Thymus (tissue), 11 donors: ENCODE measurements at regions not wholly inside any gene's neighbourhood (a gene's known extent, or its start where the extent isn't known, plus 50 kb on each side); places are given as distances from the start of the nearest gene placed in this dataset.
"Not testable (repeated sequence)": the region's sequence is repeated elsewhere in the genome, so short reads cannot be mapped to it uniquely, and the experiment has no call there.

Experiments
- DNase-seq, 9 donors: peaks; one replicate each; pipeline ENCODE4 v3.0.0-alpha.2; 2013; ENCODE audit warnings: low spot score in 9 of 9, low read depth in 6 of 9, missing footprints in 1 of 9
- H3K27ac ChIP-seq, 2 donors: one replicate each; pipeline ENCODE4 v1.5.1; 2013; ENCODE audit warnings: control low read depth in 1 of 2, low read depth in 1 of 2, low read length in 1 of 2, mild to moderate bottlenecking in 1 of 2, moderate library complexity in 1 of 2
- H3K27me3 ChIP-seq, 2 donors: one replicate each; pipeline ENCODE4 v1.5.1; 2013; ENCODE audit warnings: low read length in 1 of 2; ENCODE audit not compliant: control insufficient read depth in 2 of 2, insufficient read depth in 1 of 2
- H3K36me3 ChIP-seq, 2 donors: one replicate each; pipeline ENCODE4 v1.5.1; 2013; ENCODE audit warnings: low read length in 1 of 2, mild to moderate bottlenecking in 1 of 2, moderate library complexity in 1 of 2; ENCODE audit not compliant: control insufficient read depth in 2 of 2, insufficient read depth in 2 of 2
- H3K4me1 ChIP-seq, 2 donors: one replicate each; pipeline ENCODE4 v1.5.1; 2013; ENCODE audit warnings: low read length in 2 of 2; ENCODE audit not compliant: control insufficient read depth in 2 of 2, insufficient read depth in 2 of 2
- H3K4me3 ChIP-seq, 2 donors: one replicate each; pipeline ENCODE4 v1.5.1; 2013; ENCODE audit warnings: low read length in 2 of 2, control low read depth in 1 of 2, mild to moderate bottlenecking in 1 of 2
- H3K9me3 ChIP-seq, 2 donors: one replicate each; pipeline ENCODE4 v1.5.1; 2013; ENCODE audit warnings: low read length in 1 of 2, mild to moderate bottlenecking in 1 of 2; ENCODE audit not compliant: control insufficient read depth in 2 of 2, insufficient read depth in 1 of 2
- WGBS: extraction: QIAGEN DNeasy Blood & Tissue Kit; methylation state at CpG from one replicate; pipeline ENCODE4 v1.1.7; 2013; 5-methylcytosine and 5-hydroxymethylcytosine counted together
- donor health status: healthy.

DNA sequence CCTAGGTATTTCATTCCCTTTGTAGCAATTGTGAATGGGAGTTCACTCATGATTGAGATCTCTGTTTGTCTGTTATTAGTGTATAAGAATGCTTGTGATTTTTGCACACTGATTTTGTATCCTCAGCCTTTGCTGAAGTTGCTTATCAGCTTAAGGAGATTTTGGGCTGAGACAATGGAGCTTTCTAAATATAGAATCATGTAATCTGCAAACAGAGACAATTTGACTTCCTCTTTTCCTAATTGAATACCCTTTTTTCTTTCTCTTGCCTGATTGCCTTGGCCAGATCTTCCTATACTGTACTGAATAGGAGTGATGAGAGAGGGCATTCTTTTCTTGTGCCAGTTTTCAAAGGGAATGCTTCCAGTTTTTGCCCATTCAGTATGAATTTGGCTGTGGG, 398.1 kb downstream of the SRGAP2C start:
- H3K36me3 ChIP-seq, H3K27me3 ChIP-seq, H3K27ac ChIP-seq, DNase-seq, H3K4me3 ChIP-seq, H3K9me3 ChIP-seq, H3K4me1 ChIP-seq: not testable (repeated sequence)

DNA sequence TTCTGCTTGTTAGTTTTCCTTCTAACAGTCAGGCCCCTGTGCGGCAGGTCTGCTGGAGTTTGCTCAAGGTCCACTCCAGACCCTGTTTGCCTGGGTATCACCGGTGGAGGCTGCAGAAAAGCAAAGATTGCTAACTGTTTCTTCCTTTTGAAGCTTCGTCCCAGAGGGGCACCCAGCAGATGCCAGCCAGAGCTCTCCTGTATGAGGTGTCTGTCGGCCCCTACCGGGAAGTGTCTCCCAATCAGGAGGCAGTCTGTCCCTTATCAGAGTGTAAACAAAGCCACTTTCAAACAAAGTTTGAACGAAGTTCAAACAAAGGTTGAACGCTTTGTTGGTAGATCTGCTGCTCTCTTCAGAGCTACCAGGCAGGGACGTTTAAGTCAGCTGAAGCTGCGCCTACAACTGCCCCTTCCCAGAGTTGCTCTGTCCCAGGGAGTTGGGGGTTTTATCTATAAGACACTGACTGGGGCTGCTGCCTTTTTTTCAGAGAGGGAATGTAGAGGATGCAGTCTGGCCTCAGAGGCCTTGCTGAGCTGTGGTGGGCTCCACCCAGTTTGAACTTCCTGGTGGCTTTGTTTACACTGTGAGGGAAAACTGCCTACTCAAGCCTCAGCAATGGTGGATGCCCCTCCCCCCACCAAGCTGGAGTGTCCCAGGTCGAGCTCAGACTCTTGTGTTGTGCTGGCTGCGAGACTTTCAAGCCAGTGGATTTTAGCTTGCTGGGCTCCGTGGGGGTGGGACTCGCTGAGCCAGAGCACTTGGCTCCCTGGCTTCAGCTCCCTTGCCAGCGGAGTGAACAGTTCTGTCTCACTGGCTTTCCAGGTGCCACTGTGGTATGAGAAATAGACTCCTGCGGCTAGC, 401.8 kb downstream of the SRGAP2C start:
- no peak overlapping the region for H3K27ac ChIP-seq
- H3K4me1 ChIP-seq, result peaks cover 0 to 6% of the 10 kb centered on the region in 2 donors
- no peaks in the 10 kb centered on the region for H3K9me3 ChIP-seq
- no peaks in the 10 kb centered on the region for H3K27me3 ChIP-seq
- WGBS, result 89% methylated on average over 15 of the region's 15 CpGs
- no peaks in the 10 kb centered on the region for H3K36me3 ChIP-seq
- DNase-seq, result peak in 1 of 9 donors; percentile 16
- H3K4me3 ChIP-seq, result no peak overlapping the region

DNA sequence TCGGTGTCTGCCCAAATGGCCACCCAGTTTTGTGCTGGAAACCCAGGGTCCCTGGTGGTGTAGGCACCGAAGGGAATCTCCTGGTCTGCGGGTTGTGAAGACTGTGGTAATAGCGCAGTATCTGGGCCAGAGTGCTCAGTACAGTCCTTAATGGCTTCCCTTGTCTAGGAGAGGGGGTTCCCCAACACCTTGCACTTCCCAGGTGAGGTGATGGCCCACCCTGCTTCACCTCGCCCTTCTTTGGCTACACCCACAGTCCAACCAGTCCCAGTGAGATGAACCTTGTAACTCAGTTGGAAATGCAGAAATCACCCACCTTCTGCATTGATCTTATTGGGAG, 402.4 kb downstream of the SRGAP2C start:
- Histone ChIP-seq H3K36me3 (no peaks in the 10 kb centered on the region), H3K27ac (no peak overlapping the region), H3K4me1 (peaks cover 0 to 6% of the 10 kb centered on the region in 2 donors), H3K9me3 (no peaks in the 10 kb centered on the region), H3K4me3 (no peak overlapping the region), H3K27me3 (no peaks in the 10 kb centered on the region)
- 95% methylated on average over 5 of the region's 5 CpGs for WGBS
- no peak for DNase-seq

DNA sequence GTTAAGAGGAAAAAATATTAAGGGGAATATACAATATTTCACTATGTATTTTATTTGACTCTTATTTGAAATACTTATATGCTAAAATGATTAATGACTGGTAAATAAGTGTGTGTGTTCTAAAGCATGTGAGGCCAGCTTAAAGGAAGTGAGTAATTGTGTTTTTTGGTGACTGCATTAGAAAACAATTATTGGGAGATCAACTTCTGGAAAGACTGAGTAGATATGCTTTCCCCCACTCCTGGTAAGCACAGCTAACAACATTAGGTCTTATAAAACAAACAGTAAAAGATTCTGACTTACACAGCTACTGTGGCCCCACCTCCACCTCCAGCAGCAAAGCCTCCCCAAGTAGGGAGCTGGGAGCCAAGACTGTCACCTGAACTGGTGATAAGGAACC, 403.0 kb downstream of the SRGAP2C start:
- DNase-seq, result no peak
- H3K27ac ChIP-seq, result no peak overlapping the region
- H3K36me3 ChIP-seq, result no peaks in the 10 kb centered on the region
- H3K4me3 ChIP-seq, result no peak overlapping the region
- no peaks in the 10 kb centered on the region for H3K9me3 ChIP-seq
- no peaks in the 10 kb centered on the region for H3K27me3 ChIP-seq
- H3K4me1 ChIP-seq, result peaks cover 0 to 6% of the 10 kb centered on the region in 2 donors

DNA sequence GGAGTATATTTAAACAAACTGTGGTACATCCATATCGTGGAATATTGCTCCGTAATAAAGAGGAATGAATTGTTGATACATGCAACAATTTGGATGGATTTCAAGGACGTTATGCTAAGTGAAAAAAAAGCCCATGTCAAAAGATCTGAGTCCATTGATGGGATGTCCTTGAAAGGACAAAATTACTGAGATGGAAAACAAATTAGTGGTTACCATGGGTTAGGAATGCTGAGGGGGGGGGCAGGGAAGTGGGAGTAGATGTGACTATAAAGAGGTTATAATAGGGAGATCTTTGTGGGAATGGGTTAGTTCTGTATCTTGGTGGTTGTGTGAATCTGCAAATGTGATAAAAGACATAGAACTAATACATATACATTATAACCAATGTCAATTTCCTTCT, 409.3 kb downstream of the SRGAP2C start:
- no peaks in the 10 kb centered on the region for H3K36me3 ChIP-seq
- H3K9me3 ChIP-seq, result no peaks in the 10 kb centered on the region
- no peak overlapping the region for H3K4me3 ChIP-seq
- no peaks in the 10 kb centered on the region for H3K27me3 ChIP-seq
- no peak overlapping the region for H3K27ac ChIP-seq
- H3K4me1 ChIP-seq, result no peaks in the 10 kb centered on the region
- no peak for DNase-seq
- WGBS, result 97% methylated on average over 3 of the region's 3 CpGs

DNA sequence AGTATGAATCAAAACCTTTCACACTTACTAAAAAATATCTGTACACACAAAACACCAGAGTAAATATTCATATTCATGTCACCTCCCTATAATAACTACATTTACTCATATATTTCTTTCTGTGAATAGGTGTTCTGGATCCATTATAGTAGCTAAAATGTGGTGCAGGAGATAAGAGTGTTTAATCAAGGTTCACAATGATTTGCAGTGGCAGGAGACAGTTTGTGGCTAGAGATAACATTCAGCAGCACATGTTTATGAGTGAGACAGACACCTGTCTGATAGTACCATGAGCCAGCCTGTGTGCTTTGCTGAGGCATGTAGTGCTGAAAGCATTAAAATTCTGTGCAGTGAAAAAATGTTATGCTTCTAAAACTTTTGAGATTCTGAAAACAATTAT, 410.3 kb downstream of the SRGAP2C start:
- peak in 1 of 9 donors; percentile 38 for DNase-seq
- Histone ChIP-seq H3K4me1 (no peaks in the 10 kb centered on the region), H3K9me3 (no peaks in the 10 kb centered on the region)

DNA sequence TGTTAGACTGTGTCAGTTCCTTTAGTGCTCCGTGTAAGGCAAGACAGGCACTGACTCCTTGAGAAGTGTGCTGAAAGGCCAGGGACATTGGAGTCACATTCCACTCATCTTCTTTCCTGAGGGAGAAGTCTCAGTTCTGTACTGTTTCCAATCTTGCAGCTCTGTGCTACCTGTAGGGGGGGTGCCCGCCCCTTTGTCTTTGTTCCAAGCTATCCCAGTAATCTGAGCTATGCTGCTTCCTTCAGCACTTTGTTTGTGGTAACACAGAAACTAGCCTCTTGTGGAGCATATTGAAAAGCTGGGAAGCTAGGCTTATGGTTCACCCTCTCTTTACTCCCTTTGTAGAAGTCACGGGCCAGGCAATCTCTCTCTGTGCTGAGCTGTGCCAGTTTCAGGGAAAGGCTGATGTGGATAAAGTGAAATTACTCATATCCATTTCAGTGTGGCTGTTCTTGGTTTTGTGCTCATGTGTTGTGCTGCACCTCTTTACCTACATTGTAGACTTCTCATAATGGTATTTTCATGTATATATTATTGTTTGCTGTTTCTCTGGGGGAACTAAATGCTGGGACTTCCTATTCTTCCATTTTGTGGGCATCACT, 420.2 kb downstream of the SRGAP2C start:
- not testable (repeated sequence) for H3K27ac ChIP-seq, H3K27me3 ChIP-seq, H3K4me1 ChIP-seq, H3K36me3 ChIP-seq, H3K9me3 ChIP-seq, DNase-seq, H3K4me3 ChIP-seq
- 84% methylated on average over 2 of the region's 3 CpGs for WGBS

More for the DNA sequence above, 410.3 kb downstream of the SRGAP2C start:
- no peak overlapping the region for H3K4me3 ChIP-seq
- no peak overlapping the region for H3K27ac ChIP-seq
- no peaks in the 10 kb centered on the region for H3K27me3 ChIP-seq
- H3K36me3 ChIP-seq, result no peaks in the 10 kb centered on the region

DNA sequence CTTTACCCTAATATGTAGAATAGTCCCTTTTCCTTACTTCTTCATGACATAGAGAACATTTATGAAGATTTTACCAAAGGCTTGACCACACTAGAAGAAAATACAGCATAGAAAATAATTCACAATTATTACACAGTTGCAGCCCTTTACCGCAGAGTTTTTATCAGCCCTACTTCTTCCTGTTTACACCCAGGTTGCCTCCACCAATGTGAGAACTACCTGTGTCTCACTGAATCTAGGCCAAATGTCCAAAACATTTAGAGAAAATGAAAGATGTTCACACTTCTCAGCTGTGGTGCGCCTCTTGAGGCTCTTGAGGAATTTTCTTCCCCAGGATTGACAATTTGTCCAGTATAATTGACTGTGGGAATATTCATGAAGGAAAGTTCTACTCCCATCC, 422.7 kb downstream of the SRGAP2C start:
- not testable (repeated sequence) for H3K4me3 ChIP-seq, DNase-seq, H3K4me1 ChIP-seq, H3K27me3 ChIP-seq, H3K9me3 ChIP-seq, H3K27ac ChIP-seq, H3K36me3 ChIP-seq
- no CpG with 5 or more reads among the region's 2 CpGs for WGBS
